ENCODE measurements at regions not wholly inside any gene's neighbourhood (a gene's known extent, or its start where the extent isn't known, plus 50 kb on each side); places are given as distances from the start of the nearest gene placed in this dataset.

- H3K36me3 Mint-ChIP-seq (ENCODE audit: insufficient read depth): no peaks in the 10 kb centered on the region
- DNase-seq (ENCODE audit: low spot score in 2 of 2): no peak
- ATAC-seq (replicated peaks; ENCODE audit: extremely low read depth, poor library complexity, severe bottlenecking): no peak
- H3K4me3 Mint-ChIP-seq: no peak overlapping the region
- no peaks in the 10 kb centered on the region for H3K4me1 Mint-ChIP-seq
- H3K27ac Mint-ChIP-seq (ENCODE audit: low read depth): no peak overlapping the region
- H3K9me3 Mint-ChIP-seq: peaks cover 7% of the 10 kb centered on the region
- H3K27me3 Mint-ChIP-seq: no peaks in the 10 kb centered on the region
Observed at GRCh38 chr9:78605041-78606000, 308.4 kb downstream of the PSAT1 start.

- H3K27ac Mint-ChIP-seq (ENCODE audit: low read depth): no peak overlapping the region
- DNase-seq (ENCODE audit: low spot score in 2 of 2): no peak
Observed at GRCh38 chr9:78606001-78606379, 309.1 kb downstream of the PSAT1 start.

GRCh38 chr9:78607853-78608252, 310.9 kb downstream of the PSAT1 start:
- Mint-ChIP-seq H3K4me3 (no peak overlapping the region), H3K36me3 (ENCODE audit: insufficient read depth) (peaks cover 2% of the 10 kb centered on the region), H3K9me3 (peaks cover 7% of the 10 kb centered on the region), H3K4me1 (no peaks in the 10 kb centered on the region), H3K27me3 (no peaks in the 10 kb centered on the region), H3K27ac (ENCODE audit: low read depth) (no peak overlapping the region)
- DNase-seq (ENCODE audit: low spot score in 2 of 2) (no peak), ATAC-seq (replicated peaks; ENCODE audit: extremely low read depth, poor library complexity, severe bottlenecking) (no peak)

More at GRCh38 chr9:78606001-78606379, 309.1 kb downstream of the PSAT1 start:
- Mint-ChIP-seq H3K9me3 (peaks cover 7% of the 10 kb centered on the region), H3K4me1 (no peaks in the 10 kb centered on the region), H3K27me3 (no peaks in the 10 kb centered on the region), H3K4me3 (no peak overlapping the region), H3K36me3 (ENCODE audit: insufficient read depth) (no peaks in the 10 kb centered on the region)
- ATAC-seq (replicated peaks; ENCODE audit: extremely low read depth, poor library complexity, severe bottlenecking): no peak

GRCh38 chr9:78609450-78609849, 312.5 kb downstream of the PSAT1 start:
- Mint-ChIP-seq H3K9me3 (peaks cover 7% of the 10 kb centered on the region), H3K36me3 (ENCODE audit: insufficient read depth) (peaks cover 2% of the 10 kb centered on the region), H3K4me3 (no peak overlapping the region), H3K27ac (ENCODE audit: low read depth) (no peak overlapping the region), H3K4me1 (no peaks in the 10 kb centered on the region), H3K27me3 (no peaks in the 10 kb centered on the region)
- no peak for DNase-seq (ENCODE audit: low spot score in 2 of 2)
- no peak for ATAC-seq (replicated peaks; ENCODE audit: extremely low read depth, poor library complexity, severe bottlenecking)

- DNase-seq (ENCODE audit: low spot score in 2 of 2): no peak
- peaks cover 2% of the 10 kb centered on the region for H3K36me3 Mint-ChIP-seq (ENCODE audit: insufficient read depth)
- H3K9me3 Mint-ChIP-seq: no peaks in the 10 kb centered on the region
- no peak overlapping the region for H3K27ac Mint-ChIP-seq (ENCODE audit: low read depth)
- H3K4me3 Mint-ChIP-seq: no peak overlapping the region
- no peaks in the 10 kb centered on the region for H3K27me3 Mint-ChIP-seq
- H3K4me1 Mint-ChIP-seq: no peaks in the 10 kb centered on the region
- no peak for ATAC-seq (replicated peaks; ENCODE audit: extremely low read depth, poor library complexity, severe bottlenecking)
Observed at GRCh38 chr9:78612091-78612490, 315.2 kb downstream of the PSAT1 start.

- H3K4me3 Mint-ChIP-seq: no peak overlapping the region
- peaks cover 2% of the 10 kb centered on the region for H3K36me3 Mint-ChIP-seq (ENCODE audit: insufficient read depth)
- no peak overlapping the region for H3K27ac Mint-ChIP-seq (ENCODE audit: low read depth)
- H3K4me1 Mint-ChIP-seq: no peaks in the 10 kb centered on the region
- ATAC-seq (replicated peaks; ENCODE audit: extremely low read depth, poor library complexity, severe bottlenecking): no peak
- no peaks in the 10 kb centered on the region for H3K27me3 Mint-ChIP-seq
- DNase-seq (ENCODE audit: low spot score in 2 of 2): no peak
- H3K9me3 Mint-ChIP-seq: no peaks in the 10 kb centered on the region
Observed at GRCh38 chr9:78613006-78613405, 316.1 kb downstream of the PSAT1 start.

- Mint-ChIP-seq H3K4me3 (no peak overlapping the region), H3K27ac (ENCODE audit: low read depth) (no peak overlapping the region), H3K27me3 (no peaks in the 10 kb centered on the region), H3K4me1 (no peaks in the 10 kb centered on the region), H3K9me3 (no peaks in the 10 kb centered on the region), H3K36me3 (ENCODE audit: insufficient read depth) (peaks cover 2% of the 10 kb centered on the region)
- ATAC-seq (replicated peaks; ENCODE audit: extremely low read depth, poor library complexity, severe bottlenecking): no peak
- DNase-seq (ENCODE audit: low spot score in 2 of 2): no peak
Observed at GRCh38 chr9:78614892-78615291, 318.0 kb downstream of the PSAT1 start.

GRCh38 chr9:78615372-78615771, 318.4 kb downstream of the PSAT1 start:
- H3K4me1 Mint-ChIP-seq: no peaks in the 10 kb centered on the region
- peaks cover 2% of the 10 kb centered on the region for H3K36me3 Mint-ChIP-seq (ENCODE audit: insufficient read depth)
- H3K27ac Mint-ChIP-seq (ENCODE audit: low read depth): no peak overlapping the region
- no peaks in the 10 kb centered on the region for H3K27me3 Mint-ChIP-seq
- ATAC-seq (replicated peaks; ENCODE audit: extremely low read depth, poor library complexity, severe bottlenecking): no peak
- no peaks in the 10 kb centered on the region for H3K9me3 Mint-ChIP-seq
- DNase-seq (ENCODE audit: low spot score in 2 of 2): no peak
- no peak overlapping the region for H3K4me3 Mint-ChIP-seq

- no peaks in the 10 kb centered on the region for H3K36me3 Mint-ChIP-seq (ENCODE audit: insufficient read depth)
- H3K4me1 Mint-ChIP-seq: no peaks in the 10 kb centered on the region
- H3K4me3 Mint-ChIP-seq: no peak overlapping the region
- DNase-seq (ENCODE audit: low spot score in 2 of 2) (no peak), ATAC-seq (replicated peaks; ENCODE audit: extremely low read depth, poor library complexity, severe bottlenecking) (no peak)
- peak overlapping the region; percentile 52 for H3K27ac Mint-ChIP-seq (ENCODE audit: low read depth)
- no peaks in the 10 kb centered on the region for H3K27me3 Mint-ChIP-seq
- H3K9me3 Mint-ChIP-seq: no peaks in the 10 kb centered on the region
Observed at GRCh38 chr9:78618735-78619134, 321.8 kb downstream of the PSAT1 start.

GRCh38 chr9:78620303-78620702, 323.4 kb downstream of the PSAT1 start:
- no peak for DNase-seq (ENCODE audit: low spot score in 2 of 2)
- Mint-ChIP-seq H3K9me3 (no peaks in the 10 kb centered on the region), H3K27ac (ENCODE audit: low read depth) (no peak overlapping the region), H3K4me1 (no peaks in the 10 kb centered on the region), H3K4me3 (no peak overlapping the region), H3K36me3 (ENCODE audit: insufficient read depth) (no peaks in the 10 kb centered on the region), H3K27me3 (no peaks in the 10 kb centered on the region)
- no peak for ATAC-seq (replicated peaks; ENCODE audit: extremely low read depth, poor library complexity, severe bottlenecking)

- no peaks in the 10 kb centered on the region for H3K4me1 Mint-ChIP-seq
- H3K4me3 Mint-ChIP-seq: no peak overlapping the region
- ATAC-seq (replicated peaks; ENCODE audit: extremely low read depth, poor library complexity, severe bottlenecking) (no peak), DNase-seq (ENCODE audit: low spot score in 2 of 2) (no peak)
- H3K9me3 Mint-ChIP-seq: no peaks in the 10 kb centered on the region
- H3K27ac Mint-ChIP-seq (ENCODE audit: low read depth): no peak overlapping the region
- no peaks in the 10 kb centered on the region for H3K27me3 Mint-ChIP-seq
- H3K36me3 Mint-ChIP-seq (ENCODE audit: insufficient read depth): no peaks in the 10 kb centered on the region
Observed at GRCh38 chr9:78620764-78621163, 323.8 kb downstream of the PSAT1 start.

GRCh38 chr9:78622126-78622525, 325.2 kb downstream of the PSAT1 start:
- no peaks in the 10 kb centered on the region for H3K4me1 Mint-ChIP-seq
- H3K4me3 Mint-ChIP-seq: no peak overlapping the region
- DNase-seq (ENCODE audit: low spot score in 2 of 2): no peak
- no peak overlapping the region for H3K27ac Mint-ChIP-seq (ENCODE audit: low read depth)
- no peak for ATAC-seq (replicated peaks; ENCODE audit: extremely low read depth, poor library complexity, severe bottlenecking)
- peaks cover 7% of the 10 kb centered on the region for H3K9me3 Mint-ChIP-seq
- no peaks in the 10 kb centered on the region for H3K36me3 Mint-ChIP-seq (ENCODE audit: insufficient read depth)
- H3K27me3 Mint-ChIP-seq: no peaks in the 10 kb centered on the region

GRCh38 chr9:78626971-78627370, 330.0 kb downstream of the PSAT1 start:
- H3K4me1 Mint-ChIP-seq: no peaks in the 10 kb centered on the region
- no peaks in the 10 kb centered on the region for H3K36me3 Mint-ChIP-seq (ENCODE audit: insufficient read depth)
- H3K27me3 Mint-ChIP-seq: no peaks in the 10 kb centered on the region
- no peak overlapping the region for H3K4me3 Mint-ChIP-seq
- no peak overlapping the region for H3K27ac Mint-ChIP-seq (ENCODE audit: low read depth)
- no peak for ATAC-seq (replicated peaks; ENCODE audit: extremely low read depth, poor library complexity, severe bottlenecking)
- DNase-seq (ENCODE audit: low spot score in 2 of 2): no peak
- H3K9me3 Mint-ChIP-seq: peaks cover 13% of the 10 kb centered on the region
